Nephron (organoid): ENCODE measurements at regions not wholly inside any gene's neighbourhood (a gene's known extent, or its start where the extent isn't known, plus 50 kb on each side); places are given as distances from the start of the nearest gene placed in this dataset.
"Not testable (repeated sequence)": the region's sequence is repeated elsewhere in the genome, so short reads cannot be mapped to it uniquely, and the experiment has no call there.

Experiments
- H3K27ac Mint-ChIP-seq, 3 experiments: 2 replicates each; pipeline ENCODE4 v1.8.0; 2020; ENCODE audit warnings: mixed read lengths in 3 of 3, mild to moderate bottlenecking in 2 of 3, moderate library complexity in 1 of 3
- H3K27me3 Mint-ChIP-seq: 2 replicates; pipeline ENCODE4 v1.8.0; 2021; ENCODE audit warnings: low read depth, mild to moderate bottlenecking, moderate library complexity, mixed read lengths
- H3K36me3 Mint-ChIP-seq: 2 replicates; pipeline ENCODE4 v1.8.0; 2020; ENCODE audit warnings: low read depth, mixed read lengths
- H3K4me1 Mint-ChIP-seq: 2 replicates; pipeline ENCODE4 v1.8.0; 2020; ENCODE audit warnings: mixed read lengths
- H3K4me3 Mint-ChIP-seq, 3 experiments: 2 replicates each; pipeline ENCODE4 v1.8.0; 2020; ENCODE audit warnings: mild to moderate bottlenecking in 3 of 3, mixed read lengths in 3 of 3, moderate library complexity in 2 of 3
- H3K9me3 Mint-ChIP-seq: 2 replicates; pipeline ENCODE4 v1.8.0; 2020; ENCODE audit warnings: mixed read lengths
- CTCF ChIP-seq, 3 experiments: fragments of 200-600 bp; sonication (generic); IDR thresholded peaks; one replicate each; pipeline ENCODE4 v1.5.0; 2021; ENCODE audit warnings: antibody characterized with exemption in 3 of 3; ENCODE audit not compliant: unreplicated experiment in 3 of 3

- H3K4me3 Mint-ChIP-seq, H3K27me3 Mint-ChIP-seq, H3K9me3 Mint-ChIP-seq, H3K36me3 Mint-ChIP-seq, H3K27ac Mint-ChIP-seq: not testable (repeated sequence)
- peaks cover 30% of the 10 kb centered on the region for H3K4me1 Mint-ChIP-seq
Measured at GRCh38 chr1:149841597-149842238, 57.6 kb upstream of the BOLA1 start.

GRCh38 chr1:149842458-149843064, 56.8 kb upstream of the BOLA1 start:
- H3K36me3 Mint-ChIP-seq, H3K4me3 Mint-ChIP-seq, H3K27ac Mint-ChIP-seq, H3K9me3 Mint-ChIP-seq, H3K27me3 Mint-ChIP-seq: not testable (repeated sequence)
- peaks cover 36% of the 10 kb centered on the region for H3K4me1 Mint-ChIP-seq

GRCh38 chr1:149843431-149844041, 55.8 kb upstream of the BOLA1 start:
- peak overlapping the region; percentile 83 to 95 (median 89) for H3K4me3 Mint-ChIP-seq
- H3K4me1 Mint-ChIP-seq = peaks cover 46% of the 10 kb centered on the region
- H3K27me3 Mint-ChIP-seq = no peaks in the 10 kb centered on the region

GRCh38 chr1:149844101-149844500, 55.3 kb upstream of the BOLA1 start:
- Mint-ChIP-seq H3K36me3 (peaks cover 4% of the 10 kb centered on the region), H3K27ac (peak overlapping the region; percentile 84 to 96 (median 94)), H3K4me3 (peak overlapping the region; percentile 83 to 95 (median 89)), H3K4me1 (peaks cover 52% of the 10 kb centered on the region), H3K27me3 (no peaks in the 10 kb centered on the region), H3K9me3 (no peaks in the 10 kb centered on the region)
- no peak for TF ChIP-seq CTCF (IDR thresholded peaks at IDR 0.05; ENCODE audit: unreplicated experiment in 3 of 3)

More at GRCh38 chr1:149843431-149844041, 55.8 kb upstream of the BOLA1 start:
- Mint-ChIP-seq H3K9me3 (no peaks in the 10 kb centered on the region), H3K27ac (peak overlapping the region; percentile 84 to 96 (median 94)), H3K36me3 (peaks cover 4% of the 10 kb centered on the region)
- no peak for TF ChIP-seq CTCF (IDR thresholded peaks at IDR 0.05; ENCODE audit: unreplicated experiment in 3 of 3)

GRCh38 chr1:149844650-149845255, 54.6 kb upstream of the BOLA1 start:
- Mint-ChIP-seq H3K4me1 (peaks cover 58% of the 10 kb centered on the region), H3K36me3 (peaks cover 4% of the 10 kb centered on the region), H3K9me3 (no peaks in the 10 kb centered on the region), H3K4me3 (peak overlapping the region; percentile 70 to 89 (median 80)), H3K27ac (peak overlapping the region; percentile 44 to 82 (median 57)), H3K27me3 (no peaks in the 10 kb centered on the region)
- no peak for TF ChIP-seq CTCF (IDR thresholded peaks at IDR 0.05; ENCODE audit: unreplicated experiment in 3 of 3)

- Mint-ChIP-seq H3K4me3 (peak overlapping the region; percentile 70 to 89 (median 80)), H3K27me3 (no peaks in the 10 kb centered on the region), H3K4me1 (peaks cover 62% of the 10 kb centered on the region), H3K36me3 (peaks cover 4% of the 10 kb centered on the region), H3K9me3 (no peaks in the 10 kb centered on the region), H3K27ac (peak overlapping the region; percentile 33 to 57 (median 44))
- TF ChIP-seq CTCF (IDR thresholded peaks at IDR 0.05; ENCODE audit: unreplicated experiment in 3 of 3) = no peak
Measured at GRCh38 chr1:149845416-149845815, 54.0 kb upstream of the BOLA1 start.
